HEK293 (cell line): ENCODE measurements at regions not wholly inside any gene's neighbourhood (a gene's known extent, or its start where the extent isn't known, plus 50 kb on each side); places are given as distances from the start of the nearest gene placed in this dataset.

Source experiments
- CTCF ChIA-PET: fragments of 350-600 bp; formaldehyde crosslinking; extraction: SDS; loops from one replicate; lab custom pipeline; 2021; ENCODE audit warnings: antibody characterized with exemption; lab: Yijun Ruan, JAX
- POLR2A ChIA-PET: fragments of 300-600 bp; formaldehyde crosslinking; extraction: SDS; loops from one replicate; lab custom pipeline; 2020; ENCODE audit warnings: antibody characterized with exemption, inconsistent platforms; lab: Yijun Ruan, JAX
- H3K27ac ChIP-seq: fragments of 200-500 bp; sonication (Bioruptor generic); 2 replicates; pipeline ENCODE4 v1.5.1; 2014; ENCODE audit warnings: low read depth, low read length, control low read depth, inconsistent platforms; ENCODE audit errors: extremely low read depth
- H3K36me3 ChIP-seq, 2 experiments: fragments of 200-500 bp in 1 of 2; sonication (Bioruptor generic) in 1 of 2; 1 replicate in 1 of 2; 2 replicates in 1 of 2; pipeline ENCODE4 v1.5.1; 2014 to 2017; ENCODE audit warnings: inconsistent platforms in 2 of 2, low read length in 2 of 2; ENCODE audit not compliant: control insufficient read depth in 2 of 2, insufficient read depth in 1 of 2
- H3K4me1 ChIP-seq: fragments of 200-500 bp; sonication (Bioruptor generic); 2 replicates; pipeline ENCODE4 v1.5.1; 2014; ENCODE audit warnings: mild to moderate bottlenecking, low read length, inconsistent platforms; ENCODE audit not compliant: control insufficient read depth, insufficient read depth
- H3K4me3 ChIP-seq: 2 replicates; pipeline ENCODE4 v1.5.1; 2011; ENCODE audit warnings: low read depth, mild to moderate bottlenecking, control low read depth, low read length, moderate library complexity
- H3K9me3 ChIP-seq: fragments of 200-500 bp; sonication (Bioruptor generic); 2 replicates; pipeline ENCODE4 v1.5.1; 2014; ENCODE audit warnings: low read depth, low read length, inconsistent platforms; ENCODE audit not compliant: control insufficient read depth, insufficient read depth
- SCRT2 ChIP-seq: fragments of 450-650 bp; formaldehyde crosslinking; IDR thresholded peaks from 2 replicates; pipeline ENCODE4 v1.5.1; 2016; ENCODE audit warnings: missing biosample characterization, missing genetic modification characterization
- ZEB2 ChIP-seq: fragments of 450-650 bp; formaldehyde crosslinking; IDR thresholded peaks from 2 replicates; pipeline ENCODE4 v1.5.1; 2016; ENCODE audit warnings: missing biosample characterization, missing genetic modification characterization
- ZFHX2 ChIP-seq: fragments of 450-650 bp; formaldehyde crosslinking; conservative IDR thresholded peaks from 2 replicates; pipeline ENCODE4 v1.5.1; 2016; ENCODE audit warnings: missing biosample characterization, missing genetic modification characterization
- ZFP37 ChIP-seq: fragments of 450-650 bp; formaldehyde crosslinking; IDR thresholded peaks from 2 replicates; pipeline ENCODE4 v1.5.1; 2016; ENCODE audit warnings: missing biosample characterization, missing genetic modification characterization
- ZFP69B ChIP-seq: fragments of 450-650 bp; formaldehyde crosslinking; IDR thresholded peaks from 2 replicates; pipeline ENCODE4 v1.5.1; 2016; ENCODE audit warnings: missing biosample characterization, missing genetic modification characterization
- ZNF112 ChIP-seq: fragments of 450-650 bp; formaldehyde crosslinking; IDR thresholded peaks from 2 replicates; pipeline ENCODE4 v1.5.0; 2017; ENCODE audit warnings: missing biosample characterization, missing genetic modification characterization
- ZNF155 ChIP-seq: fragments of 450-650 bp; formaldehyde crosslinking; IDR thresholded peaks from 2 replicates; pipeline ENCODE4 v1.5.1; 2016; ENCODE audit warnings: missing biosample characterization, missing genetic modification characterization
- ZNF19 ChIP-seq: fragments of 450-650 bp; formaldehyde crosslinking; IDR thresholded peaks from 2 replicates; pipeline ENCODE4; 2016; ENCODE audit warnings: missing biosample characterization, missing genetic modification characterization, low read depth
- ZNF23 ChIP-seq: fragments of 450-650 bp; formaldehyde crosslinking; IDR thresholded peaks from 2 replicates; pipeline ENCODE4 v1.5.1; 2016; ENCODE audit warnings: missing biosample characterization, missing genetic modification characterization, borderline replicate concordance
- ZNF548 ChIP-seq: fragments of 450-650 bp; formaldehyde crosslinking; IDR thresholded peaks from 2 replicates; pipeline ENCODE4 v1.5.1; 2016; ENCODE audit warnings: missing biosample characterization, missing genetic modification characterization
- ZNF560 ChIP-seq: fragments of 450-650 bp; formaldehyde crosslinking; IDR thresholded peaks from 2 replicates; pipeline ENCODE4 v1.5.1; 2017; ENCODE audit warnings: missing biosample characterization, missing genetic modification characterization, borderline replicate concordance
- ZNF596 ChIP-seq: fragments of 450-650 bp; IDR thresholded peaks from 2 replicates; pipeline ENCODE4 v1.5.0; 2018; ENCODE audit warnings: missing biosample characterization, mild to moderate bottlenecking, missing genetic modification characterization, moderate library complexity
- ZNF610 ChIP-seq: fragments of 450-650 bp; formaldehyde crosslinking; IDR thresholded peaks from 2 replicates; pipeline ENCODE4 v1.5.1; 2016; ENCODE audit warnings: missing biosample characterization, missing genetic modification characterization, borderline replicate concordance
- ZNF621 ChIP-seq: fragments of 450-650 bp; formaldehyde crosslinking; IDR thresholded peaks from 2 replicates; pipeline ENCODE4 v1.5.1; 2017; ENCODE audit warnings: missing biosample characterization, missing genetic modification characterization
- ZNF658 ChIP-seq: fragments of 450-650 bp; formaldehyde crosslinking; IDR thresholded peaks from 2 replicates; pipeline ENCODE4; 2016; ENCODE audit warnings: missing biosample characterization, missing genetic modification characterization
- ZNF830 ChIP-seq: fragments of 450-650 bp; IDR thresholded peaks from 2 replicates; pipeline ENCODE4 v1.5.0; 2018; ENCODE audit warnings: missing biosample characterization, missing genetic modification characterization, low read depth, mild to moderate bottlenecking, moderate library complexity
- TF ChIP-seq, protein P1 (sequence below): fragments of 450-650 bp; IDR thresholded peaks from 2 replicates; pipeline ENCODE4 v1.5.1; 2018; ENCODE audit warnings: missing biosample characterization, mild to moderate bottlenecking, missing genetic modification characterization
- TF ChIP-seq, protein P2 (sequence below): fragments of 450-650 bp; formaldehyde crosslinking; IDR thresholded peaks from 2 replicates; pipeline ENCODE4 v1.5.1; 2016; ENCODE audit warnings: missing biosample characterization, missing genetic modification characterization
- TF ChIP-seq, protein P3 (sequence below): fragments of 450-650 bp; formaldehyde crosslinking; IDR thresholded peaks from 2 replicates; pipeline ENCODE4 v1.5.1; 2016; ENCODE audit warnings: missing biosample characterization, missing genetic modification characterization, borderline replicate concordance
- TF ChIP-seq, protein P4 (sequence below): fragments of 450-650 bp; formaldehyde crosslinking; IDR thresholded peaks from 2 replicates; pipeline ENCODE4 v1.5.1; 2016; ENCODE audit warnings: missing biosample characterization, missing genetic modification characterization

DNA sequence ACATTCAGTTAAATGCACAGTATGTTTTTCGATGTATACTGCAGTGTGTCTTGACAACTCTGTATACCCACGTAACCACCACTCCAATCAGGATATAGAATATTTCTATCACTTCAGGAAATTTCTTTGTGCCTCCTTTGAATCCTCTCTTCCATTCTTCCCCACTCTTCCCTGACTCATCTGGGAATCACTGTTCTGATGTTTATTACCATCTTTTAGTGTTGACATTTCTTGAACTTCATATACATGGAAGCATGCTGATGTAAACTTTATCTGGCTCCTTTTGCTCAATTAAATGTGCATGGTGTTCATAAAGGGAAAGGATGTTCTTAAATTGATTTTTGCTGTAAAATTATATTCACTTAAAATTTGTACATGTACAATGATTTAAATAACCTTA, 319.9 kb downstream of the PCDH7 start (continued):
- TF ChIP-seq, protein P1, sequence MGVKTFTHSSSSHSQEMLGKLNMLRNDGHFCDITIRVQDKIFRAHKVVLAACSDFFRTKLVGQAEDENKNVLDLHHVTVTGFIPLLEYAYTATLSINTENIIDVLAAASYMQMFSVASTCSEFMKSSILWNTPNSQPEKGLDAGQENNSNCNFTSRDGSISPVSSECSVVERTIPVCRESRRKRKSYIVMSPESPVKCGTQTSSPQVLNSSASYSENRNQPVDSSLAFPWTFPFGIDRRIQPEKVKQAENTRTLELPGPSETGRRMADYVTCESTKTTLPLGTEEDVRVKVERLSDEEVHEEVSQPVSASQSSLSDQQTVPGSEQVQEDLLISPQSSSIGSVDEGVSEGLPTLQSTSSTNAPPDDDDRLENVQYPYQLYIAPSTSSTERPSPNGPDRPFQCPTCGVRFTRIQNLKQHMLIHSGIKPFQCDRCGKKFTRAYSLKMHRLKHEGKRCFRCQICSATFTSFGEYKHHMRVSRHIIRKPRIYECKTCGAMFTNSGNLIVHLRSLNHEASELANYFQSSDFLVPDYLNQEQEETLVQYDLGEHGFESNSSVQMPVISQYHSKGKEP (tag by site-specific recombination) = no peak
- TF ChIP-seq ZNF621 (tag by site-specific recombination) (no peak), ZNF19 (tag by site-specific recombination) (no peak), ZFHX2 (tag by site-specific recombination) (no peak), ZNF155 (tag by site-specific recombination) (no peak)
- TF ChIP-seq, protein P2, sequence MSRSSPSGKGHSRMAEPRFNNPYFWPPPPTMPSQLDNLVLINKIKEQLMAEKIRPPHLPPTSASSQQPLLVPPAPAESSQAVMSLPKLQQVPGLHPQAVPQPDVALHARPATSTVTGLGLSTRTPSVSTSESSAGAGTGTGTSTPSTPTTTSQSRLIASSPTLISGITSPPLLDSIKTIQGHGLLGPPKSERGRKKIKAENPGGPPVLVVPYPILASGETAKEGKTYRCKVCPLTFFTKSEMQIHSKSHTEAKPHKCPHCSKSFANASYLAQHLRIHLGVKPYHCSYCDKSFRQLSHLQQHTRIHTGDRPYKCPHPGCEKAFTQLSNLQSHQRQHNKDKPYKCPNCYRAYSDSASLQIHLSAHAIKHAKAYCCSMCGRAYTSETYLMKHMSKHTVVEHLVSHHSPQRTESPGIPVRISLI (tag by site-specific recombination) = no peak
- TF ChIP-seq, protein P3, sequence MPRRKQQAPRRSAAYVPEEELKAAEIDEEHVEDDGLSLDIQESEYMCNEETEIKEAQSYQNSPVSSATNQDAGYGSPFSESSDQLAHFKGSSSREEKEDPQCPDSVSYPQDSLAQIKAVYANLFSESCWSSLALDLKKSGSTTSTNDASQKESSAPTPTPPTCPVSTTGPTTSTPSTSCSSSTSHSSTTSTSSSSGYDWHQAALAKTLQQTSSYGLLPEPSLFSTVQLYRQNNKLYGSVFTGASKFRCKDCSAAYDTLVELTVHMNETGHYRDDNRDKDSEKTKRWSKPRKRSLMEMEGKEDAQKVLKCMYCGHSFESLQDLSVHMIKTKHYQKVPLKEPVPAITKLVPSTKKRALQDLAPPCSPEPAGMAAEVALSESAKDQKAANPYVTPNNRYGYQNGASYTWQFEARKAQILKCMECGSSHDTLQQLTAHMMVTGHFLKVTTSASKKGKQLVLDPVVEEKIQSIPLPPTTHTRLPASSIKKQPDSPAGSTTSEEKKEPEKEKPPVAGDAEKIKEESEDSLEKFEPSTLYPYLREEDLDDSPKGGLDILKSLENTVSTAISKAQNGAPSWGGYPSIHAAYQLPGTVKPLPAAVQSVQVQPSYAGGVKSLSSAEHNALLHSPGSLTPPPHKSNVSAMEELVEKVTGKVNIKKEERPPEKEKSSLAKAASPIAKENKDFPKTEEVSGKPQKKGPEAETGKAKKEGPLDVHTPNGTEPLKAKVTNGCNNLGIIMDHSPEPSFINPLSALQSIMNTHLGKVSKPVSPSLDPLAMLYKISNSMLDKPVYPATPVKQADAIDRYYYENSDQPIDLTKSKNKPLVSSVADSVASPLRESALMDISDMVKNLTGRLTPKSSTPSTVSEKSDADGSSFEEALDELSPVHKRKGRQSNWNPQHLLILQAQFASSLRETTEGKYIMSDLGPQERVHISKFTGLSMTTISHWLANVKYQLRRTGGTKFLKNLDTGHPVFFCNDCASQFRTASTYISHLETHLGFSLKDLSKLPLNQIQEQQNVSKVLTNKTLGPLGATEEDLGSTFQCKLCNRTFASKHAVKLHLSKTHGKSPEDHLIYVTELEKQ (tag by site-specific recombination) = no peak
- TF ChIP-seq, all 188 proteins: peak for 0

DNA sequence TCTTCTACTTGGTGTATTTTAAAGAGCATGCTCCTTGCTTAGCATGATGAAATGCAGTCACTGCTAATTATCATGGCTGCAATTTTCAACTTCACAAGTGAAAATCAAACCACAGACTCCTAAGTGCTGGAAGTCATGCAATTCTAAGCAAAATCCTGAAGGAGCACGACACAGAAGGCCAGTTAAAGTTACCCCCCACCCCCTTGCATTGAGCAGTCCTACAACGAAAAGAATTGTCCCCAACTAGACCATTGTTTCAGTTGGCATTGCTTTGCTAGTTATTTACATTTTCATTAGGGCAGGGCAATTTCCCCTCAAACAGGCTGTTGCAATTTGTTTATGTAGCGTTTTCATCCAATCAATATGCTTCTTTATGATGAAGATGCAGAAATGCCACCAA, 321.2 kb downstream of the PCDH7 start:
- no peak overlapping the region for H3K27ac ChIP-seq
- H3K4me3 ChIP-seq = no peak overlapping the region
- 0 out of 2 replicates have a peak, but pooled peaks cover 8% of the 10 kb centered on the region for H3K4me1 ChIP-seq
- TF ChIP-seq ZNF548 (tag by site-specific recombination) = no peak
- no peak for TF ChIP-seq SCRT2 (tag by site-specific recombination)
- no peak for TF ChIP-seq ZNF830
- TF ChIP-seq, protein P4, sequence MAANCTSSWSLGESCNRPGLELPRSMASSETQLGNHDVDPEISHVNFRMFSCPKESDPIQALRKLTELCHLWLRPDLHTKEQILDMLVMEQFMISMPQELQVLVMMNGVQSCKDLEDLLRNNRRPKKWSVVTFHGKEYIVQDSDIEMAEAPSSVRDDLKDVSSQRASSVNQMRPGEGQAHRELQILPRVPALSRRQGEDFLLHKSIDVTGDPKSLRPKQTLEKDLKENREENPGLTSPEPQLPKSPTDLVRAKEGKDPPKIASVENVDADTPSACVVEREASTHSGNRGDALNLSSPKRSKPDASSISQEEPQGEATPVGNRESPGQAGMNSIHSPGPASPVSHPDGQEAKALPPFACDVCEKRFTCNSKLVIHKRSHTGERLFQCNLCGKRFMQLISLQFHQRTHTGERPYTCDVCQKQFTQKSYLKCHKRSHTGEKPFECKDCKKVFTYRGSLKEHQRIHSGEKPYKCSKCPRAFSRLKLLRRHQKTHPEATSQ = no peak
- no peak for TF ChIP-seq ZNF658 (tag by site-specific recombination)
- TF ChIP-seq ZNF23 (tag by site-specific recombination) = no peak
- no peak for TF ChIP-seq ZFP69B (tag by site-specific recombination)
- no peak for TF ChIP-seq ZNF560 (tag by site-specific recombination)
- no peak for TF ChIP-seq ZFP37 (tag by site-specific recombination)
- TF ChIP-seq ZNF112 (tag by site-specific recombination) = no peak
- no peak for TF ChIP-seq ZNF596 (tag by site-specific recombination)
- TF ChIP-seq ZEB2 = no peak
- no peak for TF ChIP-seq ZNF610 (tag by site-specific recombination)
- H3K36me3 ChIP-seq = no peaks in the 10 kb centered on the region
- POLR2A ChIA-PET = no interaction called here
- no peaks in the 10 kb centered on the region for H3K9me3 ChIP-seq
- CTCF ChIA-PET = no interaction called here
